Testis (tissue), 2 donors: ENCODE measurements at regions not wholly inside any gene's neighbourhood (a gene's known extent, or its start where the extent isn't known, plus 50 kb on each side); places are given as distances from the start of the nearest gene placed in this dataset.

ENCODE experiments used
- POLR2A ChIP-seq: fragments of 450-650 bp; IDR thresholded peaks from one replicate; pipeline ENCODE4 v1.6.1; 2017; ENCODE audit warnings: antibody characterized with exemption, mild to moderate bottlenecking, moderate library complexity
- TF ChIP-seq, protein P1 (sequence below), 3 experiments: fragments of 450-650 bp in 2 of 3; fragments of 200-600 bp in 1 of 3; sonication (generic) in 1 of 3; IDR thresholded peaks; one replicate each; pipeline ENCODE4 v1.5.1; 2016 to 2019; ENCODE audit warnings: antibody characterized with exemption in 3 of 3, mild to moderate bottlenecking in 2 of 3, moderate library complexity in 1 of 3

DNA sequence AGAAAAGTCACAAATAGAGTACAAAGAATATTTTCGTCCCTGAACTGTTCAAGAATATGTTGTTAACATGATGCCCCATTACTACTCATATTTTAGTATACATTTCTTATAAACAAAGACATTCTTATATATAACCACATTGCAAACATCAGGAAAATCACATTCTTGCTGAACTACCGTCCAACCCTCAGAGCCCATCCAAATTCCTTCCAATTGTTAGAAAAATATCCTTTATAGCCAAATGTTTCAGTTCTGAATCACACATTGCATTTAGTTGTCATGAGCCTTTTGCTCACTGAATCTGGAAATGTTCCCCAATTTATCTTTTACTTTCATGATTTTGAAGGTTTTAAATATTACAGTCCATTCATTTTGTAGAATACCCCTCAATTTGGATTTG is 467.8 kb upstream of the ARGLU1 start:
- TF ChIP-seq, protein P1, sequence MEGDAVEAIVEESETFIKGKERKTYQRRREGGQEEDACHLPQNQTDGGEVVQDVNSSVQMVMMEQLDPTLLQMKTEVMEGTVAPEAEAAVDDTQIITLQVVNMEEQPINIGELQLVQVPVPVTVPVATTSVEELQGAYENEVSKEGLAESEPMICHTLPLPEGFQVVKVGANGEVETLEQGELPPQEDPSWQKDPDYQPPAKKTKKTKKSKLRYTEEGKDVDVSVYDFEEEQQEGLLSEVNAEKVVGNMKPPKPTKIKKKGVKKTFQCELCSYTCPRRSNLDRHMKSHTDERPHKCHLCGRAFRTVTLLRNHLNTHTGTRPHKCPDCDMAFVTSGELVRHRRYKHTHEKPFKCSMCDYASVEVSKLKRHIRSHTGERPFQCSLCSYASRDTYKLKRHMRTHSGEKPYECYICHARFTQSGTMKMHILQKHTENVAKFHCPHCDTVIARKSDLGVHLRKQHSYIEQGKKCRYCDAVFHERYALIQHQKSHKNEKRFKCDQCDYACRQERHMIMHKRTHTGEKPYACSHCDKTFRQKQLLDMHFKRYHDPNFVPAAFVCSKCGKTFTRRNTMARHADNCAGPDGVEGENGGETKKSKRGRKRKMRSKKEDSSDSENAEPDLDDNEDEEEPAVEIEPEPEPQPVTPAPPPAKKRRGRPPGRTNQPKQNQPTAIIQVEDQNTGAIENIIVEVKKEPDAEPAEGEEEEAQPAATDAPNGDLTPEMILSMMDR (IDR thresholded peaks at IDR 0.05): no peak
- no peak for TF ChIP-seq POLR2A
